Breast epithelium (tissue), 3 donors: ENCODE measurements at regions not wholly inside any gene's neighbourhood (a gene's known extent, or its start where the extent isn't known, plus 50 kb on each side); places are given as distances from the start of the nearest gene placed in this dataset.

ENCODE experiments used
- POLR2A ChIP-seq: fragments of 450-650 bp; IDR thresholded peaks from one replicate; pipeline ENCODE4 v1.6.1; 2016; ENCODE audit warnings: antibody characterized with exemption, mild to moderate bottlenecking, moderate library complexity
- TF ChIP-seq, protein P1 (sequence below), 3 donors: fragments of 450-650 bp; IDR thresholded peaks; one replicate each; pipeline ENCODE4 v1.5.1; 2016 to 2017; ENCODE audit warnings: antibody characterized with exemption in 3 of 3, mild to moderate bottlenecking in 3 of 3, moderate library complexity in 3 of 3

DNA sequence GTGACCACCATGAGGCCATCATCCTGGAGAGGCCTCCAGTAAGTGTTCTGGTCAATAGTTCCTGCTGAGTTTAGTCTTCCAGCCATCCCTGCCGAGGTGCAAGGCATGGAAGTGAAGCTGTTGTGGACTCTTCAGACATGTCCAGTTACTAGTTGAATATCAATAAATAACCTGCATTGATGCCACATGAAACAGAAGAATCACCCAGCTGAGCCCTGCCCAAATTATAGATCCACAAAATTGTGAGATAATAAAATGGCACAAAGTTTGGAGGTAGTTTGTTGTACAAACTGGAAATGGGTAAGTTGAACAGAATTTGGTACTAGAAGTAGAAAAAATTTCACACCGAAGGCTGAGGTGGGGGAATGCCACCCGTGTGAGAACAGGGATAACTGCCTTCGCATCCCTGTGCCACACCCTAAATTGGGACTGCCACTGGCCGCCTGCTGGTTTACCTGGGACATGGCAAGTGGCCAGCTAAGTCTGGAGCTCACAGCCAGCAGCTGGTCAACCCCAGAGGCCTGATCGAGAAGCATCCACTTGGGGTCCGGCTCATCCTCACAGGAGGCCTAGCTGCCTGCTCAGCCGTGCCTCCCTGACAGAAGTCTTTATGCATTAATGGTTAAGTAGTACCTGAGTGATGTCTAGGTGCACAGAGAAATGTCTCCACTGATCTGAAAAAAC, 184.5 kb downstream of the SPRY1 start:
- TF ChIP-seq, protein P1, sequence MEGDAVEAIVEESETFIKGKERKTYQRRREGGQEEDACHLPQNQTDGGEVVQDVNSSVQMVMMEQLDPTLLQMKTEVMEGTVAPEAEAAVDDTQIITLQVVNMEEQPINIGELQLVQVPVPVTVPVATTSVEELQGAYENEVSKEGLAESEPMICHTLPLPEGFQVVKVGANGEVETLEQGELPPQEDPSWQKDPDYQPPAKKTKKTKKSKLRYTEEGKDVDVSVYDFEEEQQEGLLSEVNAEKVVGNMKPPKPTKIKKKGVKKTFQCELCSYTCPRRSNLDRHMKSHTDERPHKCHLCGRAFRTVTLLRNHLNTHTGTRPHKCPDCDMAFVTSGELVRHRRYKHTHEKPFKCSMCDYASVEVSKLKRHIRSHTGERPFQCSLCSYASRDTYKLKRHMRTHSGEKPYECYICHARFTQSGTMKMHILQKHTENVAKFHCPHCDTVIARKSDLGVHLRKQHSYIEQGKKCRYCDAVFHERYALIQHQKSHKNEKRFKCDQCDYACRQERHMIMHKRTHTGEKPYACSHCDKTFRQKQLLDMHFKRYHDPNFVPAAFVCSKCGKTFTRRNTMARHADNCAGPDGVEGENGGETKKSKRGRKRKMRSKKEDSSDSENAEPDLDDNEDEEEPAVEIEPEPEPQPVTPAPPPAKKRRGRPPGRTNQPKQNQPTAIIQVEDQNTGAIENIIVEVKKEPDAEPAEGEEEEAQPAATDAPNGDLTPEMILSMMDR (IDR thresholded peaks at IDR 0.05), result no peak
- no peak for TF ChIP-seq POLR2A
